ENCODE measurements at regions not wholly inside any gene's neighbourhood (a gene's known extent, or its start where the extent isn't known, plus 50 kb on each side); places are given as distances from the start of the nearest gene placed in this dataset.

GRCh38 chr15:94015324-94015723, 216.0 kb upstream of the MCTP2 start:
- no peak for DNase-seq (ENCODE audit: low read depth in 1 of 2, low spot score in 1 of 2)

DNA sequence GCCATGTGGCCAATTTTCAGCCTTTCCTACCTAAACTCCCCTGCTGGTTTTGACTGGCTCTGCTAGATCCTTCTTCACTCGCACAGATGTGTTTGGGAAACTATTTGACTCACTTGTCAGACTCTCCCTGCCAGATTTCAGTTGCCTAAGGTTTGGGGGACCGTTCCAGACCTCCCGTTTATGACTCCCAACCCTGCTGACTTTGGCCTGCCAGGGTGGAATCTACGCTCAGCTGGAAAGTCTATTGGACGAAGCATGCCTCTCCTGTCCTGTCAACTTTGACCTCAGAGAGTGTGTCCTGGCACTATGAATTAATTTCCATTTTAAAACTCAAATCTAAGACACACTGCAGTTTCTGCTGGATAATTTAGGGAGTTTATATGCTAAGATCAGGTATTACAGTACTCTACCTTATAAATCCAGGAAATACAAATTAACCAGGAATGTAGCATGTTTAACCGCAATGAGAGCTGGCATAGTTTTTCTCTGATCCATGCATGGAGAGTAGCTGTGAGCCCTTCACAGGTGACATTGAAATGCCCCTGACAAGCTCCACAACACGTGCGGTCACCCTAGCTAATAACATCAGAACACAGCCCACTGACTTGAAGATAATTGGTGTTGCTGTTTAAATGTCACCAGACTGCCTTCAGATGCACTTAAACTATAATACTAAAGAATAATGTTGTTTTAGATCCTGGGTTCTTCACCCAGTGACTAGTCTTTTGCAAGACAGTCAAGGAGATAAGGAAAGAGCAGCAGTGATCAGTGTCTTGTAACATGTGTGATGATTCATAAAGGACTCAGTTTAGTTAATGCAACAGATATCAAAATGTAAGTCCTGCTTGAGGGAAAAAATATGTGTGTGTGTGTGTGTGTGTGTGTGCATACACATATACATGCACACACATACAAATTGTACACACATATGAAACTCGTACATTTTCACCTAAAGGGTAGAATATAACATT, 223.0 kb upstream of the MCTP2 start:
- no peak for DNase-seq (ENCODE audit: low read depth in 1 of 2, low spot score in 1 of 2)

GRCh38 chr15:94004697-94005096, 226.7 kb upstream of the MCTP2 start:
- no peak for DNase-seq (ENCODE audit: low read depth in 1 of 2, low spot score in 1 of 2)

GRCh38 chr15:94002041-94002440, 229.3 kb upstream of the MCTP2 start:
- DNase-seq (ENCODE audit: low read depth in 1 of 2, low spot score in 1 of 2): no peak

GRCh38 chr15:94001255-94001801, 230.0 kb upstream of the MCTP2 start:
- DNase-seq (ENCODE audit: low read depth in 1 of 2, low spot score in 1 of 2): no peak

- no peak for DNase-seq (ENCODE audit: low read depth in 1 of 2, low spot score in 1 of 2)
These were observed 230.8 kb upstream of the MCTP2 start for GRCh38 chr15:94000606-94001005.

DNA sequence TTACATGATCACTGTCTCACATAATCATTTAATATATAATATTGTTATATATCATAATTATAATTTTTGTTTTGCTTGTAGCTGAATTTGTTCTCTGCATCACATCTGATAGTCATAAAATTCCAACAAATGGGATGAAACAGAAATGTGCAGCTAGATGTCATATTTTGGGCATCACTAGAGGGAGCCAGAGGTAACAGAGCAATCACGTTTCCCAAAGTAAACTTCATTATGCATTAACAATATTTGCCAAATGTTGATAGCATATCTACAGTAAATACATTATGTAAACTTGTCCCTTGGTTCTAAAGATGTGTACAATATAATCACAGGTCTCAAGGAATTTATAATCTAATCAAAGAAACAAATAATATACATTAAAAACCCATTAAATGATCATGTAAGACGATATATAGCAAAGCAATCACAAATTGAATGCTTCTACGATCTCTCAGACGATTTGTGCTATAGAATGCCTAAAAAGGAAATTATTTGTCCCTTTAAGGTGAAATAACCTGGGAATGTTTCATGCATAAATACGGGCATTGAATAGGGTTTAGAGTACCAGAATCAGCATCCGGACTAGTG, 234.2 kb upstream of the MCTP2 start:
- DNase-seq (ENCODE audit: low read depth in 1 of 2, low spot score in 1 of 2): no peak

- DNase-seq (ENCODE audit: low read depth in 1 of 2, low spot score in 1 of 2): no peak
These were observed 241.8 kb upstream of the MCTP2 start for GRCh38 chr15:93989440-93989998.

- DNase-seq (ENCODE audit: low read depth in 1 of 2, low spot score in 1 of 2): no peak
These were observed 244.3 kb upstream of the MCTP2 start for GRCh38 chr15:93987068-93987467.

DNA sequence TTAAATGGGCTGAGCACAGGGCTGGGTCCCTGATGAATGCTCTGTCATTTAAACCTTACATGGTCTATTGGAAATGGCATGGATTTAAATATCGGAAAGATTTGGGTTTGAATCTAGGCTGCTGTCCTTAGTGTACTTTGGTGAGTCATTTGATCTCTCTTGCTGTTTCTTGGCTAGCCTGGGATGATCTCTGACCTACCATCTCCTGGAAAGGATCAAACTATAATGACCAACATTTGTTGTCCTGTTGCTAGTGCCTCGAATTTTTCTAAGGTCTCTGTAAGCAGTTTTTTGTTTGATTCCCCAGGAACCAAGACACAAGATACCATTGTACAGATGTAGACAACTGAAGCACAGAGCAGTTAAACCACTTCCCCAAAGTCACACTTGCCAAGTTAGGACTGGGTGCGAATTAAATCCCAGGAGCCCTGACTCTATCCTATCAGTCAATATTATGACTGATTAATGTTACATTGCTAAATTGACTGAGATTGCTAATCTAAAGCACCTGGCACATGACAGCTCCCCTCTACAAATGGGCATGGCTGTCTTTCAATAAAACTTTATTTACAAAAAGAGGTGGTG, 244.9 kb upstream of the MCTP2 start:
- no peak for DNase-seq (ENCODE audit: low read depth in 1 of 2, low spot score in 1 of 2)

GRCh38 chr15:93985925-93986324, 245.4 kb upstream of the MCTP2 start:
- DNase-seq (ENCODE audit: low read depth in 1 of 2, low spot score in 1 of 2): no peak

- no peak for DNase-seq (ENCODE audit: low read depth in 1 of 2, low spot score in 1 of 2)
These were observed 246.2 kb upstream of the MCTP2 start for GRCh38 chr15:93985176-93985575.

DNA sequence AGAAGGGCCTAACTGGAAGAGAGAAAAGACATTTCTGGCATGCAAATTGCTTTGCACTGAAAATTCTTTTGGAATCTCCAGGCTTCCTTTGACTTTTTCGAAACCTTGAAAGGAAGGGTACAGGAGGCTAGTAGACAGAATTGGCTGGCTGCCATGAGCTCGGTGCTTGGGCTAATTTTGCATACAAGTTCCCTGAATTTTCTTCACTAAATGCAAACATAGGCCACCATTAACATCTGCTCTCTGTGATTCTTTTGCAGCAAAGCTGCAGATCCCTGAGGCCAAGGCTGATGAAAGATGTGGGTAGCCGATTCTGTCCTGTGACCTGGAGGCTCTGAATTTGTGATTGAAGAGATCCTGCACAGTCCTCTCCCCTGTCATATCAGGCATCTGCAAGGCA, 247.8 kb upstream of the MCTP2 start:
- DNase-seq (ENCODE audit: low read depth in 1 of 2, low spot score in 1 of 2): no peak

DNA sequence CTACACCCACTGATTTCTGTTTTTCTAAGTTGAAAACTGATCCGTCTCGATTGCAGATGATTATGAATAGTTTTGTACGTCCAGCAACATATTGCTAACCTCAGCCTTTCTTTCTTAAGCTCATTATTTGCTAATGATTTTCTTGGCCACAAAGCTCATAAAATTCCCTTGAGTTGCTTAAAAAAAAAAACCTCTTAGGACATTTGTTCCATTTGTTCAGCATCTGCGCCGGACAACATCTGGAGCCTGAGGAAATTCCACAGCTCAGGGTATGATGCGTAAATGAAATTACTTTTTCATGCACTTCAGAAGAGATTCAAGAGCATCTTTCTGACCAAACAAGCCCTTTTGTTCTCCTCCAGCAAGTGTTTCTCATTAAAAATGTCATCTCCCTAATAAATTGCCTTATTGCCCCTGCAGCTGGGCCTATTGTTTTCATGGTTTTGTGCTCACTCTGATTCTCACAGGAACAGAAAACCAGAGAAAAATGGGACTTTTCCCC, 249.1 kb upstream of the MCTP2 start:
- DNase-seq (ENCODE audit: low read depth in 1 of 2, low spot score in 1 of 2): no peak

DNA sequence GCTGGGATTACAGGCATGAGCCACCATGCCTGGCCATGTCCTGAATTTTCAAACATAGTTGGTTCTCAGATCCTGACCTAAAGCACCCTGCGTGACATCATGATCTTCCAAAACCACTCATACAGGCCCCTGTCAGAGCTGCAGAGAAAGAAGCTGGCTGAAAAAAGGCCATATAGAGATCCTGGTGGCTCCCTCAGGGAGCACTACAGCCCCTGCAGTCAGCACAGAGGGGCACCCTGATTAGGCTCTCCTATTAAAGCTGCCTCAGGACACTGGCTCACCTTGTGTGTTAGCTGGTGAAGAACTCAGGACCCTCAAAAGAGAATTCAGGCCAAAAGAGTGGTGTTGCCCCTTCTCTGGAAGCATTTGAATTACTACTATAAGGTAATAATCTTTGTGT, 249.7 kb upstream of the MCTP2 start:
- no peak for DNase-seq (ENCODE audit: low read depth in 1 of 2, low spot score in 1 of 2)

- DNase-seq (ENCODE audit: low read depth in 1 of 2, low spot score in 1 of 2): no peak
These were observed 251.0 kb upstream of the MCTP2 start for GRCh38 chr15:93980261-93980911.

GRCh38 chr15:93974804-93975481, 256.4 kb upstream of the MCTP2 start:
- no peak for DNase-seq (ENCODE audit: low read depth in 1 of 2, low spot score in 1 of 2)

GRCh38 chr15:93973287-93973686, 258.1 kb upstream of the MCTP2 start:
- no peak for DNase-seq (ENCODE audit: low read depth in 1 of 2, low spot score in 1 of 2)

DNA sequence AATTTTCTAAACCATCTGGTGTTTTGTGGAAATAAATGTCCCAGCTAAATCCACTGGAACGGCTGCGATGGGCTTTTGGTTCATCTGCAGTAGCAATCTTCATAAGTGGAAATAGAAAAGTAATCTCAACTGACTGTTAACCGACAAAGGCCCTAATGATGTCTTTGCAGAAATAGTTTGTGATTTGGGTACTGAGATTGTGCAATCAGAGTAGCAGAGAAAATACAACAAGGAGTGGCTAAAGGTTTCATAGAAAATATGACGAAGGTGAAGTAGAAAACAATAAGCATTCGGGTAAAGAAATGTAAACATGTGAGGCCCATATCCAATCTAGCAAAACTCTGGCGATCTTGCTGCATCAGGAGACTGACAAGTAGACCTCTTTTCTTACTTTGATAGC, 262.6 kb upstream of the MCTP2 start:
- no peak for DNase-seq (ENCODE audit: low read depth in 1 of 2, low spot score in 1 of 2)

DNA sequence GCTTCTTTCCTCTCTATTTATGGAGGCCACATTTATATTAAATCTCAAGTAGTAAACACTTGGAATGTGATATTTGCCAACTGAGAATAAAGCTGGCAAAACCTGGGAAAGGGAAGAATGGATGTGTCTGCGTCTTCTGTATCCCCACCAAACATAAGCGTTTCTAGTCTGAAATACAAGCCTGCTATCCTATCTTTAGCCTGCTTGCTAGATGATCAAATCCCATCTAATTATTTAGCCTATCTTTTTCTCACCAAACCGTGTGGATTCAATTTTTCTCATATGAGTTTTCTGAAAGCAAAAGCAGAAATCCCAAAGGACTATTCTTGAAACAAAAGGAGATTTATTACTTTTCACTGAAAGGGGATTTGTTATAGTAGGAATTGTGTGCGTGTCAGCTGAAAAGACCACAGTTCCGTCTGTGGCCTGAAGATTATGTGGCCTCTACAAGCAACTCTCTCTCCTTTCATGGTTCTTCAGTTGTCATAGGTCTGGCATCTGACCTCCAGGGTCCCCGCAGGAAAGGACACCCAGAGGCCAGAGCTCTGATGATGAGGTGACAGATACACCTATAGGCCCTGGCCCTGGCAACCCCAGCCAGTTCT, 266.0 kb upstream of the MCTP2 start:
- DNase-seq (ENCODE audit: low read depth in 1 of 2, low spot score in 1 of 2): no peak

All from stimulated activated CD4-positive, alpha-beta T cell treated with anti-CD3 and anti-CD28 coated beads, Interleukin-15, amount 100 ng/mL, for 1 hour (primary cell).